T-helper 1 cell (primary cell): ENCODE measurements at regions not wholly inside any gene's neighbourhood (a gene's known extent, or its start where the extent isn't known, plus 50 kb on each side); places are given as distances from the start of the nearest gene placed in this dataset.

Source experiments
- DNase-seq, 5 donors: peaks; one replicate each; pipeline ENCODE4 v3.0.0-alpha.2; 2012 to 2020

GRCh38 chr12:132424811-132425210 is 65.1 kb upstream of the FBRSL1 start:
- no peak for DNase-seq

- DNase-seq, result no peak
Observed at GRCh38 chr12:132423820-132424645, 65.9 kb upstream of the FBRSL1 start.

- DNase-seq, result peak in 2 of 5 donors; percentile 22 to 56
Observed at GRCh38 chr12:132423251-132423819, 66.6 kb upstream of the FBRSL1 start.

GRCh38 chr12:132422381-132423043 is 67.4 kb upstream of the FBRSL1 start:
- no peak for DNase-seq

GRCh38 chr12:132422040-132422380 is 67.9 kb upstream of the FBRSL1 start:
- DNase-seq, result no peak

- DNase-seq, result no peak
Observed at GRCh38 chr12:132419631-132420246, 70.2 kb upstream of the FBRSL1 start.

- DNase-seq, result no peak
Observed at GRCh38 chr12:132418393-132418925, 71.5 kb upstream of the FBRSL1 start.

GRCh38 chr12:132417741-132418140 is 72.2 kb upstream of the FBRSL1 start:
- DNase-seq, result no peak

- no peak for DNase-seq
Observed at GRCh38 chr12:132416827-132417226, 73.1 kb upstream of the FBRSL1 start.

GRCh38 chr12:132416121-132416673 is 73.8 kb upstream of the FBRSL1 start:
- DNase-seq, result no peak

- DNase-seq, result no peak
Observed at GRCh38 chr12:132415327-132416120, 74.4 kb upstream of the FBRSL1 start.

- peak; percentile 44 to 72 (median 69) for DNase-seq
Observed at GRCh38 chr12:132414634-132415326, 75.2 kb upstream of the FBRSL1 start.

GRCh38 chr12:132413931-132414588 is 75.9 kb upstream of the FBRSL1 start:
- DNase-seq, result no peak

GRCh38 chr12:132411457-132411856 is 78.5 kb upstream of the FBRSL1 start:
- DNase-seq, result no peak

- no peak for DNase-seq
Observed at GRCh38 chr12:132410849-132411248, 79.1 kb upstream of the FBRSL1 start.

- DNase-seq, result no peak
Observed at GRCh38 chr12:132410296-132410625, 79.7 kb upstream of the FBRSL1 start.

- no peak for DNase-seq
Observed at GRCh38 chr12:132409495-132410295, 80.3 kb upstream of the FBRSL1 start.

- no peak for DNase-seq
Observed at GRCh38 chr12:132408626-132409494, 79.5 kb upstream of the GALNT9 start.

GRCh38 chr12:132407992-132408391 is 78.6 kb upstream of the GALNT9 start:
- no peak for DNase-seq
